ENCODE measurements at regions not wholly inside any gene's neighbourhood (a gene's known extent, or its start where the extent isn't known, plus 50 kb on each side); places are given as distances from the start of the nearest gene placed in this dataset.

DNA sequence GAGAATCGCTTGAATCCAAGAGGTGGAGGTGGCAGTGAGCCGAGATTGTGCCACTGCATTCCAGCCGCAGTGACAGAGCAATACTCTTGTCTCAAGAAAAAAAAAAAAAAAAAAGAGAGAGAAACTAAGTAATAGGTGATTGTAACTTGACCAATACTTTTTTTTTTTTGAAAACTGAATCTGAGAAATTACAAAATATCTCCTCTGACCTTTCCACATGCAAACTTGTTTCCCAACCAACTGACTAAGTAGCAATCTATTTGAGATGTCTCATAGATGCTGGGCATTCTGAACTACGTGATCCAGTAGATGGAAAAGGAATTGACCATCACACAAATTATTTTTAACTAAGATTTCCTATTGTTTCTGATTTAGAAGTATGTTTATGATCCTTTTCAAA is 407.3 kb upstream of the CHORDC1 start:
- Histone ChIP-seq H3K36me3 (replicated peaks in 1 of 2; ENCODE audit: control insufficient read depth in 1 of 2, insufficient read depth in 2 of 2, low read length in 2 of 2) (no peaks in the 10 kb centered on the region), H3K9ac (ENCODE audit: insufficient read depth, low read length, poor library complexity, severe bottlenecking) (no peak overlapping the region), H3K4me3 (replicated peaks in 1 of 3; ENCODE audit: low read depth in 2 of 3, low read length in 3 of 3) (no peak overlapping the region), H3K27me3 (ENCODE audit: control insufficient read depth in 2 of 2, insufficient read depth in 2 of 2, low read length in 2 of 2) (no peaks in the 10 kb centered on the region), H3K79me2 (ENCODE audit: insufficient read depth, low read length) (no peaks in the 10 kb centered on the region), H3K9me3 (replicated peaks in 1 of 2; ENCODE audit: control insufficient read depth in 1 of 2, insufficient read depth in 1 of 2, low read length in 2 of 2) (no peaks in the 10 kb centered on the region), H3K4me1 (ENCODE audit: control insufficient read depth in 1 of 2, insufficient read depth in 2 of 2, low read length in 2 of 2) (no peaks in the 10 kb centered on the region), H2AFZ (ENCODE audit: insufficient read depth, low read depth, low read length, poor library complexity, severe bottlenecking) (no peak overlapping the region), H3K27ac (ENCODE audit: low read depth in 1 of 2, low read length in 2 of 2) (no peak overlapping the region), H4K20me1 (ENCODE audit: insufficient read depth, low read length) (no peaks in the 10 kb centered on the region), H3K4me2 (replicated peaks; ENCODE audit: extremely low read depth, low read length, poor library complexity, severe bottlenecking) (no peak overlapping the region)
- TF ChIP-seq, protein P1, sequence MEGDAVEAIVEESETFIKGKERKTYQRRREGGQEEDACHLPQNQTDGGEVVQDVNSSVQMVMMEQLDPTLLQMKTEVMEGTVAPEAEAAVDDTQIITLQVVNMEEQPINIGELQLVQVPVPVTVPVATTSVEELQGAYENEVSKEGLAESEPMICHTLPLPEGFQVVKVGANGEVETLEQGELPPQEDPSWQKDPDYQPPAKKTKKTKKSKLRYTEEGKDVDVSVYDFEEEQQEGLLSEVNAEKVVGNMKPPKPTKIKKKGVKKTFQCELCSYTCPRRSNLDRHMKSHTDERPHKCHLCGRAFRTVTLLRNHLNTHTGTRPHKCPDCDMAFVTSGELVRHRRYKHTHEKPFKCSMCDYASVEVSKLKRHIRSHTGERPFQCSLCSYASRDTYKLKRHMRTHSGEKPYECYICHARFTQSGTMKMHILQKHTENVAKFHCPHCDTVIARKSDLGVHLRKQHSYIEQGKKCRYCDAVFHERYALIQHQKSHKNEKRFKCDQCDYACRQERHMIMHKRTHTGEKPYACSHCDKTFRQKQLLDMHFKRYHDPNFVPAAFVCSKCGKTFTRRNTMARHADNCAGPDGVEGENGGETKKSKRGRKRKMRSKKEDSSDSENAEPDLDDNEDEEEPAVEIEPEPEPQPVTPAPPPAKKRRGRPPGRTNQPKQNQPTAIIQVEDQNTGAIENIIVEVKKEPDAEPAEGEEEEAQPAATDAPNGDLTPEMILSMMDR (IDR thresholded peaks at IDR 0.05): no peak
- intact Hi-C loops (cut with micrococcal nuclease): no loop called here
- WGBS (ENCODE audit: insufficient coverage): no CpG with 5 or more reads among the region's 4 CpGs
- Mint-ChIP-seq H3K27ac (no peak overlapping the region), H3K27me3 (ENCODE audit: low read depth in 3 of 3) (no peaks in the 10 kb centered on the region), H3K4me1 (no peaks in the 10 kb centered on the region), H3K9me3 (peaks cover 0 to 11% (median 0%) of the 10 kb centered on the region in 7 donors), H3K36me3 (no peaks in the 10 kb centered on the region), H3K4me3 (no peak overlapping the region)
- DNase-seq: no peak

DNA sequence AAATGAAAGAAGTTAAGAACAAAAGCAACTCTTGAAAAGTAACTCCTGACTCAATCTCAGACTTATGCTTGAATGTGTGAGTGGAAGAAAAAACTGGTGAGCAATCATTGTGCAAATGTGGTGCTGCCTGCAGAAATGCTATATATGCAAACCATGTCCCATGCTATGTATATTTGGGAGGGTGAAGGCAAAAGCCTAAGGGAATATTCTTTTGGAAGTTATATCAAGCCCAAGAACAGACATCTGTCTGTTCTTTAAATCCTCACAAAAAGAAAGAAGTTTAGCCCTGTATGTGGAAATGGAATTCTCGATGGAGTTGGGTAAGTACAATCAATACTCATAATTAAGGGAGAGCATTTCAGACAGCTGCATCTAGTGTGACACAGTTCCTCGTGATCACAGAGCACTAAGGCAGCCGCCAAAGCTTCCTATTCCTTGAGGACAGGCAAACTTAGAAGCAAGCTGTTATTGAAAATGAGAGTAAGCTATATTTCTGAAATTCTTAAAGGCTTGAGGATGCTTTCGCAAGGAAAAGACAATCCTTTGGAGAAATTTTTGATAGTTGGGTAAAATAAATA is 406.5 kb upstream of the CHORDC1 start:
- no peak overlapping the region for H3K4me2 ChIP-seq (replicated peaks; ENCODE audit: extremely low read depth, low read length, poor library complexity, severe bottlenecking)
- no peaks in the 10 kb centered on the region for H3K79me2 ChIP-seq (ENCODE audit: insufficient read depth, low read length)
- no peaks in the 10 kb centered on the region for H3K36me3 Mint-ChIP-seq
- TF ChIP-seq, protein P1 (IDR thresholded peaks at IDR 0.05): no peak
- DNase-seq: no peak
- no peak overlapping the region for H2AFZ ChIP-seq (ENCODE audit: insufficient read depth, low read depth, low read length, poor library complexity, severe bottlenecking)
- H3K27ac ChIP-seq (ENCODE audit: low read depth in 1 of 2, low read length in 2 of 2): no peak overlapping the region
- no peak overlapping the region for H3K9ac ChIP-seq (ENCODE audit: insufficient read depth, low read length, poor library complexity, severe bottlenecking)
- no peak overlapping the region for H3K27ac Mint-ChIP-seq
- no peak overlapping the region for H3K4me3 Mint-ChIP-seq
- H3K27me3 ChIP-seq (ENCODE audit: control insufficient read depth in 2 of 2, insufficient read depth in 2 of 2, low read length in 2 of 2): no peaks in the 10 kb centered on the region
- no peaks in the 10 kb centered on the region for H3K4me1 Mint-ChIP-seq
- H3K27me3 Mint-ChIP-seq (ENCODE audit: low read depth in 3 of 3): no peaks in the 10 kb centered on the region
- no peaks in the 10 kb centered on the region for H3K4me1 ChIP-seq (ENCODE audit: control insufficient read depth in 1 of 2, insufficient read depth in 2 of 2, low read length in 2 of 2)
- H3K9me3 ChIP-seq (replicated peaks in 1 of 2; ENCODE audit: control insufficient read depth in 1 of 2, insufficient read depth in 1 of 2, low read length in 2 of 2): no peaks in the 10 kb centered on the region
- no peaks in the 10 kb centered on the region for H3K36me3 ChIP-seq (replicated peaks in 1 of 2; ENCODE audit: control insufficient read depth in 1 of 2, insufficient read depth in 2 of 2, low read length in 2 of 2)
- no peak overlapping the region for H3K4me3 ChIP-seq (replicated peaks in 1 of 3; ENCODE audit: low read depth in 2 of 3, low read length in 3 of 3)
- 100% methylated on average over 1 of the region's 4 CpGs for WGBS (ENCODE audit: insufficient coverage)
- H4K20me1 ChIP-seq (ENCODE audit: insufficient read depth, low read length): no peaks in the 10 kb centered on the region
- H3K9me3 Mint-ChIP-seq: peaks cover 0 to 8% (median 0%) of the 10 kb centered on the region in 7 donors
- intact Hi-C loops (cut with micrococcal nuclease): no loop called here

Data from CD14-positive monocyte (primary cell).